A673 (cell line): ENCODE measurements at regions not wholly inside any gene's neighbourhood (a gene's known extent, or its start where the extent isn't known, plus 50 kb on each side); places are given as distances from the start of the nearest gene placed in this dataset.

Source experiments
- BruUV-seq: library from RNA; stranded (reverse); fragments of 400-500 nt; replicated peaks from 2 replicates; lab custom pipeline; 2021; lab: Mats Ljungman, UMichigan
- CTCF ChIA-PET: fragments of 300-600 bp; sonication (Branson Sonifier 250); formaldehyde crosslinking; loops from one replicate; lab custom pipeline; 2022; ENCODE audit warnings: antibody characterized with exemption; lab: Charles Lee
- POLR2A ChIA-PET: fragments of 300-600 bp; sonication (Branson Sonifier 250); formaldehyde crosslinking; loops from one replicate; lab custom pipeline; 2022; ENCODE audit warnings: antibody characterized with exemption; ENCODE audit not compliant: low non-redundant PET; lab: Charles Lee
- DNase-seq: peaks from one replicate; pipeline ENCODE4 v3.0.0-alpha.2; 2015; ENCODE audit warnings: low spot score
- H3K27ac ChIP-seq: fragments of 200-600 bp; sonication (generic); 2 replicates; pipeline ENCODE4 v1.5.1; 2016; ENCODE audit warnings: mixed run types, low read depth, mild to moderate bottlenecking, mixed read lengths, antibody characterized with exemption, low read length; ENCODE audit not compliant: poor library complexity, severe bottlenecking
- H3K27me3 ChIP-seq: fragments of 200-600 bp; sonication (generic); replicated peaks from 2 replicates; pipeline ENCODE4 v1.6.1; 2017; ENCODE audit warnings: mixed run types, low read depth, mild to moderate bottlenecking, mixed read lengths, antibody characterized with exemption, low read length; ENCODE audit not compliant: insufficient read depth, poor library complexity
- H3K36me3 ChIP-seq: fragments of 200-600 bp; sonication (generic); 2 replicates; pipeline ENCODE4 v1.6.1; 2016; ENCODE audit warnings: mixed run types, mild to moderate bottlenecking, mixed read lengths, antibody characterized with exemption, low read length; ENCODE audit not compliant: insufficient read depth, poor library complexity, severe bottlenecking
- H3K4me1 ChIP-seq: fragments of 200-600 bp; sonication (generic); 2 replicates; pipeline ENCODE4 v1.6.1; 2017; ENCODE audit warnings: mixed run types, mild to moderate bottlenecking, mixed read lengths, antibody characterized with exemption, low read length; ENCODE audit not compliant: insufficient read depth, poor library complexity, severe bottlenecking
- H3K4me3 ChIP-seq: fragments of 200-600 bp; sonication (generic); 2 replicates; pipeline ENCODE4 v1.5.1; 2016; ENCODE audit warnings: low read depth, mixed run types, mild to moderate bottlenecking, mixed read lengths, low read length; ENCODE audit not compliant: poor library complexity, severe bottlenecking
- H3K9me3 ChIP-seq: fragments of 200-600 bp; sonication (generic); 2 replicates; pipeline ENCODE4 v1.6.1; 2016; ENCODE audit warnings: mixed run types, low read depth, mild to moderate bottlenecking, mixed read lengths, antibody characterized with exemption, low read length; ENCODE audit not compliant: poor library complexity, severe bottlenecking
- CTCF ChIP-seq: fragments of 300-800, 200-600 bp; sonication (generic); conservative IDR thresholded peaks from 2 replicates; pipeline ENCODE4 v1.5.1; 2017; ENCODE audit warnings: low read depth, mild to moderate bottlenecking, antibody characterized with exemption, low read length, moderate library complexity, mixed read lengths
- EZH2 ChIP-seq: fragments of 200-600 bp; sonication (generic); IDR thresholded peaks from 2 replicates; pipeline ENCODE4 v1.6.1; 2017; ENCODE audit warnings: borderline replicate concordance, low read depth, mild to moderate bottlenecking, mixed read lengths, antibody characterized with exemption, low read length; ENCODE audit not compliant: poor library complexity, severe bottlenecking
- intact Hi-C: fragments of 100-400 bp; cut with micrococcal nuclease; formaldehyde crosslinking; loops from one replicate; pipeline ENCODE4 v1.10.0; 2022; ENCODE audit not compliant: unreplicated experiment

GRCh38 chr5:3249401-3249800 lies 346.2 kb upstream of the IRX1 start:
- ChIA-PET CTCF (no interaction called here), POLR2A (no interaction called here)
- Histone ChIP-seq H3K4me3 (no peak overlapping the region), H3K27ac (no peak overlapping the region), H3K36me3 (no peaks in the 10 kb centered on the region), H3K27me3 (no peaks in the 10 kb centered on the region), H3K4me1 (no peaks in the 10 kb centered on the region), H3K9me3 (peaks cover 21% of the 10 kb centered on the region)
- no peak for TF ChIP-seq CTCF
- TF ChIP-seq EZH2: no peak
- no TSS peak for BruUV-seq
- no peak for DNase-seq
- intact Hi-C loops: no loop called here

GRCh38 chr5:3237276-3237868 lies 358.3 kb upstream of the IRX1 start:
- TF ChIP-seq EZH2 (no peak), CTCF (no peak)
- no TSS peak for BruUV-seq
- Histone ChIP-seq H3K4me3 (no peak overlapping the region), H3K36me3 (no peaks in the 10 kb centered on the region), H3K4me1 (no peaks in the 10 kb centered on the region), H3K27ac (no peak overlapping the region), H3K27me3 (no peaks in the 10 kb centered on the region), H3K9me3 (peaks cover 35% of the 10 kb centered on the region)
- POLR2A ChIA-PET: no interaction called here
- CTCF ChIA-PET: no interaction called here
- no peak for DNase-seq
- intact Hi-C loops: no loop called here

GRCh38 chr5:3234566-3234965 lies 361.1 kb upstream of the IRX1 start:
- Histone ChIP-seq H3K4me1 (no peaks in the 10 kb centered on the region), H3K27ac (no peak overlapping the region), H3K36me3 (no peaks in the 10 kb centered on the region), H3K9me3 (peaks cover 43% of the 10 kb centered on the region), H3K4me3 (no peak overlapping the region), H3K27me3 (no peaks in the 10 kb centered on the region)
- POLR2A ChIA-PET: no interaction called here
- no peak for DNase-seq
- no TSS peak for BruUV-seq
- TF ChIP-seq EZH2: no peak
- no peak for TF ChIP-seq CTCF
- intact Hi-C loops: no loop called here
- CTCF ChIA-PET: no interaction called here
